A549 (cell line): ENCODE measurements at regions not wholly inside any gene's neighbourhood (a gene's known extent, or its start where the extent isn't known, plus 50 kb on each side); places are given as distances from the start of the nearest gene placed in this dataset.

Source experiments
- CHD2 ChIP-seq: fragments of 150-350 bp; IDR thresholded peaks from 2 replicates; pipeline ENCODE4 v1.6.1; 2014; ENCODE audit warnings: low read length; ENCODE audit not compliant: partially characterized antibody
- FOSB ChIP-seq: fragments of 250-450 bp; sonication (Bioruptor Pico); IDR thresholded peaks from 2 replicates; pipeline ENCODE4 v1.5.0; 2020; ENCODE audit warnings: mild to moderate bottlenecking, moderate library complexity

GRCh38 chr4:112836895-112837294 lies 200.0 kb downstream of the LARP7 start:
- TF ChIP-seq FOSB (no peak), CHD2 (no peak)
